Panc1 (cell line): ENCODE measurements at regions not wholly inside any gene's neighbourhood (a gene's known extent, or its start where the extent isn't known, plus 50 kb on each side); places are given as distances from the start of the nearest gene placed in this dataset.

ENCODE experiments used
- CTCF ChIP-seq: fragments of 450-650 bp; IDR thresholded peaks from 2 replicates; pipeline ENCODE4 v1.5.1; 2017; ENCODE audit warnings: mild to moderate bottlenecking
- POLR2AphosphoS5 ChIP-seq: IDR thresholded peaks from 2 replicates; pipeline ENCODE4 v1.6.1; 2012; ENCODE audit warnings: mild to moderate bottlenecking, low read depth, low read length, moderate library complexity
- REST ChIP-seq, 2 experiments: IDR thresholded peaks; 2 replicates each; pipeline ENCODE4 v1.6.1; 2011 to 2012; ENCODE audit warnings: low read depth in 2 of 2, control low read depth in 1 of 2, low read length in 1 of 2, mild to moderate bottlenecking in 1 of 2, moderate library complexity in 1 of 2; ENCODE audit not compliant: insufficient read depth in 1 of 2
- SIN3A ChIP-seq: IDR thresholded peaks from 2 replicates; pipeline ENCODE4 v1.6.1; 2012; ENCODE audit warnings: low read depth, mild to moderate bottlenecking, low read length, moderate library complexity, borderline replicate concordance; ENCODE audit not compliant: insufficient read depth
- TCF7L2 ChIP-seq: IDR thresholded peaks from 2 replicates; pipeline ENCODE4 v1.6.1; 2011; ENCODE audit warnings: mild to moderate bottlenecking, low read depth, low read length, inconsistent platforms

- TF ChIP-seq CTCF (peak; percentile 79), REST (IDR thresholded peaks at IDR 0.05; ENCODE audit: insufficient read depth in 1 of 2, low read depth in 2 of 2, low read length in 1 of 2) (no peak), SIN3A (no peak), POLR2AphosphoS5 (no peak), TCF7L2 (no peak)
These were observed 99.4 kb downstream of the MIAT start for GRCh38 chr22:26756675-26757293.
